Midbrain (tissue), 1 donor: ENCODE measurements at regions not wholly inside any gene's neighbourhood (a gene's known extent, or its start where the extent isn't known, plus 50 kb on each side); places are given as distances from the start of the nearest gene placed in this dataset.

Experiments used
- DNase-seq: peaks from one replicate; lab custom pipeline; 2025; lab: John Stamatoyannopoulos, UW

GRCh38 chr3:17982211-17982880 lies 239.9 kb upstream of the TBC1D5 start:
- DNase-seq = no peak

GRCh38 chr3:17980863-17981262 lies 238.4 kb upstream of the TBC1D5 start:
- no peak for DNase-seq

DNA sequence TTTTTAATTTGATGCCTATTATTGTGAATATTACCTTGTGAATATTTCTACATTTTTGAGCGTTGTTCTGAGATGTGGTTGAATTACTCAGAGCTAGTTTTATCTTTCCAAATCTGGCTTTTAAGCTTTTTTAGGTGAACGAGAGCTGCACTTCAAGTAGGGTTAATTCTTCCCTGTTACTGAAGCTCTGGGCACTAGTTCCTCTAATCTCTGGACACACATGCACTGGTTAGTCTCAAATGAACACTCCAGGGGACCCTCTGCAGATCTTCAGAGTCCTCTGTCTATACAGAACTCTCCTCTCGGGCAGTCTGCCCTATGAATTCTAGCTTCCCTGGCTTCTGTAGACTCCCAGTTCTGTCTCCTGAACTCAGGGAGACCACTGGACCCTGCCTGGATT lies 237.5 kb upstream of the TBC1D5 start:
- DNase-seq = no peak

DNA sequence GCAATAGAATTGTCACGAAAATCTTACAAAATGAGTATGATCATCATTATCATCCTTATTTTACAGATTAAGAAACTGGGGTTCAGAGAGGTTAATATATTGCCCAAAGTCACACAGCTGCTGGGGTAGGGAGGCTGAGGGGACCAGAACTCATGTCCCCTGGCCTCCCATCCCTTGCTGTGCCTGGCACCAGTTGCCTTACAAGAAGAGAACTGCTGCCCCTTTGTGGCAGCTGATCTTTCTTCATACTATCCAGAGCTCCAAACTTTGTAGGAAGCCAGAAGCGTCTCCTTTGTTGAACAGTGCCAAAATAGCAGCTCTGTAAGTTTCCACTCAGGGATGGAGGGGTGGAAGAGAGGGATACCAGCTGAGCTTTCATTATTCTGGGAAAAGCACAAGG lies 236.8 kb upstream of the TBC1D5 start:
- DNase-seq = peak; percentile 2

- DNase-seq = no peak
Measured at GRCh38 chr3:17974206-17974841, 231.9 kb upstream of the TBC1D5 start.

- DNase-seq = no peak
Measured at GRCh38 chr3:17972959-17973906, 230.8 kb upstream of the TBC1D5 start.

- DNase-seq = no peak
Measured at GRCh38 chr3:17972476-17972875, 230.0 kb upstream of the TBC1D5 start.

DNA sequence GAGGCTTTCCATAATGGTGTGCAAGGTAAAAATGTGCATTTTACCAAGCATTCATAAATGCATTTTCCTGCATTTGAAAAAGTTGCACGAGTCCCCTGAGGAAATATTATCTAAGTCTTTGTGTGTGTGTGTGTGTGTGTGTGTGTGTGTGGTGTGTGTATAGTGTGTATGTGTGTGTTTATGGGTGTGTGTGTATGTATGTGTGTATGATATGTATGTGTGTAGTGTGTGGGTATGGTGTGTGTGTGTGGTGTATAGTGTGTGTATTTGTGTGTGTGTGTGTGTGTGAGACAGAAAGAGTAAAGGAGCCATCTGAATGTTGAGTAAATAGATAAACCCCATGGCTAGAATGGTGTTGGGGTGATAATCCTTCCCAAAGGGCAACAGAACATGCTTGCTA lies 229.6 kb upstream of the TBC1D5 start:
- no peak for DNase-seq

DNA sequence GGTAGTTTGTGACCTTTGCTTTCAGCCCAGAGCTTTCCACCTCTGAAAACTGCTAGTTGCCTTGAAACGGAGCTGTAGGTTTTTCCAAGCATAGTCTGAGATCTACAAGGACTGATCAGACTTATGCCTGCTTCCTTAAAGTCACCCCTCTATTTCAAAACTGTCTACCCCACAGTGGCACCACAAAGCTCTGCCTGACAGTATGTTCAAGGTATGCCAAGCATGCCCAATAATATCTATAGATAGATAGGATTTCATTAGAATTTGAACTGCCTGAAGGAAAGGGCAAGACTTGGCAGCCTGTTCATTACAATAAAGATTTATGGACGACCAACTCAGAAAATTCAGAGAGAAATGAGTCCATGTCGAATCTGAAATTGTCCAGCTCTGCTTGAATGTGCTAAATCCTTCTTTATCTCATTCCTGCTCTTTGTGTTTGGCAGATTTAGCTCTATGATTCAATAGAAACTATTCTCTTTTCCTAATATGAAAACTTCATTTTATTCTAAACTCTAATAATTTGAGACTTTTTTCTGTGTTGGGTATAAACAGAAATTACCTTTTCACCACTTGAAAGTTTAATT lies 227.6 kb upstream of the TBC1D5 start:
- DNase-seq = no peak

GRCh38 chr3:17969244-17969643 lies 226.8 kb upstream of the TBC1D5 start:
- no peak for DNase-seq

DNA sequence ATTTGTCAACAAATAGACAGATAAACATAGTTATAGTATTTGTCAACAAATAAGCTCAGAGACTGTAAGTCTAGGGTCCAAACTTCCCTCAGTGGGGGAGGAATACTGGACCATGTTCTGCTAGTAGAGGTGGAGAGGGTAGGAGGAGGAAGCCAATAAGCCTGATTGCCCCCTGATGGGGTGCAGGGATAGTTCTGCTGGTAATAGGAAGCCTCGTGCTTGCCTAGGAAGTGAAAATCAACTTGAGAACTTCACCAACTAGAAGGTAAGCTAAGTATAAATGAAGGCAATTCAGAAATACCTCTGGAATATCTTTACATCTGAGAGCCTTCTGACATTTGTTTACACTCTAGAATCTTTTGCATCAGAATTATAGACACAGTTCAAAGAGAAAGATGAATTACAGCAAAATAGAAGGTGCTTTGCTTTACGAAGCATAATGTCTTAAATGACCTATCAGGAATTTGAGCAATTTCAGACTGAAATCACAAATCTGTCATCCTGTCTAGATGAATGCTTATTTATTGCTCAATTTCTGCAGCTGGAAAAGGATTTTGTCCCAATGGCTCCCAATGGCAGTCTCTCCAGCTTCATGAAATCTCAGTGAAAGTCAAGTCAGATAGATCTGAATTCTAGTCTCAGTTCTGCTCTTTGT lies 225.6 kb upstream of the TBC1D5 start:
- no peak for DNase-seq

DNA sequence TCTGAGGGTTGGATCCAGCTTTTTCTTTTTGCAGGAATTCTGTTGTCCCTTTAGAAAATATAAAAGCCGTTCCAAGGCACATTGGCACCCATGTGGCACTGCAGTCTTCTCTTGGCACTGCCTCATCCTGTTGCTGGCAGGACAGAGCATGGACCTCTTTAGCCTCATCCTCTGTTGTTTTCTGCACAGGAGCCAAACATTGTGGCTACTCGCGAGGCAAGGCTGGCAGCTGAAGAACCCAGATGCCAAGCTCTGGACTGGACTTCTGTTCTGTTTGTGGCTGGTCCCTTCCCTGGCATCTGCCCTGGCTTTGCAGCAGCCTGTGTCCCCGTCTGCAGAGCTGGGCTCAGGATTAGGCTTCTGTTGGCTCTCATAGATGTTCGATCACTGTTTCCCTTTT lies 224.7 kb upstream of the TBC1D5 start:
- peak; percentile 83 for DNase-seq

DNA sequence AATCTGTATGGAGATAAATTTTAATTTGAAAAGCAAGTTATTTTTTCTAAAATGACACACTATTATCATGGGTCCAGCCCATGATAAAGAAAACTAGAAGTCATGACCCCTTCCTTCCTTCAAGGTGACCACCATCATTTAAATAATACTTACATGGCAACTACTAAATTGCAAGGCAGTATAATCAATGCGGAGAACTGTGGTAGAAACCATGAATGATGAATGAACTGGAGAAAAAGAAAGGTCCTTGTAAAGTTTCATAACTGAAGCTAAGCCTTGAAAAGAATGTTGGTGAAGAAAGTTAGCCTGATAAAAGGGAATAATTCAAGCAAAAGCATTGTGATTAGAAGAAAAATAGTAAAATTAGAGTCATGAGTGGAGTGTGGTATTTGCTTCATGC lies 222.9 kb upstream of the TBC1D5 start:
- DNase-seq = no peak

- no peak for DNase-seq
Measured at GRCh38 chr3:17964108-17964507, 221.7 kb upstream of the TBC1D5 start.

DNA sequence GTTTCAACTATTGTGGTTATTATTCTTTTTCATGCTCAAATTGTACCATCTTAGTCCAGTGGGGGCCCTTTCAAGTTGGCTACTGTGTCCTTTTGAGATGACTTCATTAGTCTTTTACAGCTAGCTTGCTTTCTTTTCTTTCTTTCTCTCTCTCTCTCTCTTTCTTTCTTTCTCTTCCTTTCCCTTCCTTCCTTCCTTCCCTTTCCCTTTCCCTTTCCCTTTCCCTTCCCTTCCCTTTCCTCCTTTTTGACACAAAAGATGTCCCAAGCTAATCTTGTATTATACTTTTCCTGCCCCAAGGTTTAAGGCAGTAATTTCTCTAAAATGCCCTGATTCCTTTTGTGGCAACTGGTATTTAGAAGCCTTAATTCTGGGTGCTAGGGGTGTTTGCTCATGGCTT lies 213.0 kb upstream of the TBC1D5 start:
- DNase-seq = no peak

GRCh38 chr3:17954801-17955200 lies 212.4 kb upstream of the TBC1D5 start:
- DNase-seq = no peak

DNA sequence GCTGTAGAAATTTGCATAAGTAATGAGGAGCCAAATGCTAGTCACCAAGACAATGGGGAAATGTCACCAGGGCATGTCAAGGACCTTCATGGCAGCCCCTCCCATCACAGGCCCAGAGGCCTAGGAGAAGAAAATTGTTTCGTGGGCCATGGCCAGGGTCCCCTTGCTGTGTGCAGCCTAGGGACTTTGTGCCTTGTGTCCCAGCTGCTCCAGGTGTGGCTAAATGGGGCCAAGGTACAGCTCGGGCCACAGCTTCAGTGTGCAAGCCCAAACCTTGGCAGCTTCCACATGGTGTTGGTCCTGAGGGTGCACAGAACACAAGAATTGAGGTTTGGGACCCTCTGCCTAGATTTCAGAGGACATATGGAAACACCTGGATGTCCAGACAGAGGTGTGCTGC lies 208.8 kb upstream of the TBC1D5 start:
- DNase-seq = no peak

DNA sequence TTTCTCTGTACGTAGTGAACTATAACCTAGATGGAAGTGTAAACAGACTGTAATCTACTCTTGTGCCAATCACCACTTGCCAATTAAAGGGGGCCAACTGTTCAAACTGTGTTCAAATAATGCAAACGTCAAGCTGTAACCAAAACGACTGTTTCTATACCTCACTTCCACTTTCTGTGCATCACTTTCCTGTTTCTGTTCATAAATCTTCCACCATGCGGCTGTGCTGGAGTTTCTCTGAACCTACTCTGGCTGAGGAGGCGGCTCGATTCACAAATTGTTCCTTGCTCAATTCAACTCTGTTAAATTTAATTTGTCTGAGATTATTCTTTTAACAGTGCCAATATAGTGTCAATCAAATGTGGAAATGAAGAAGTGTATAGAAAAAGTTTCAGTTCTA lies 206.7 kb upstream of the TBC1D5 start:
- DNase-seq = no peak

DNA sequence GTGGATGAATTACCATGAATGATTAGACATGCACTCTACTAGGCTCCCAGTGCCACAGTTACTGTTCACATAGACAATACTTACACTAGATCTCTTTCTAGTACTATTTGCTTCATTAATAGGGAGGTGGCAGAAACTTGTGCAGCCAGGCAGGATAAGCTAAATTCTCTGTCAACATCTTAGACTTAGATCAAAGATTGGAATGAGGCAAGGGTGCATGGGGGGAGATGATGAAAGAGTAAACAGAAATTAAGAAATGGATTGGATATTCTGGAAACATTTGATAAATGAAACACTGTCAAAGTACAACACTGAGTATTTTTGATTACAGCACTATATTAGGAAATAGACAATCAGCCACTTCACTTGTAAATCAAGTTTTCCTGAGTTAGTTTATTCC lies 205.4 kb upstream of the TBC1D5 start:
- no peak for DNase-seq

DNA sequence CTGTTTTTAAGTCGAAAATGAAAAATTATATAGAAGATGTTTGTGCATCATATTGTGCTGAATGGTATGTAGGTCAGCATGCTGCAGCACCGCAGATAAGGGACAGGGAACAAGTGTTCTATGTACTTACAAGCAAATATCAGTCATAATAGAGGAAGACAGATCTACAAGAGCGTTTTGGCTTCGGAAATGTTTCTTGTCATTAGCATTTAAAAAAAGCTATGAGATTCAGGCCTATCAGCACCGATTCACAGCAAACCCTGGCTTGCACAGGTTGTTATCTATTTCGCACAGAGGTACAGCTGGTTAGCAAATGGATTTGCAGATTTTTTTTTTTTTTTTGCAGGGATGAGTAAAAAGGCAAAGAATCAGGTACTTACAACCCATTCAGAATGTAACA lies 204.2 kb upstream of the TBC1D5 start:
- DNase-seq = no peak

- no peak for DNase-seq
Measured at GRCh38 chr3:17945799-17946399, 203.5 kb upstream of the TBC1D5 start.
